ENCODE measurements at regions not wholly inside any gene's neighbourhood (a gene's known extent, or its start where the extent isn't known, plus 50 kb on each side); places are given as distances from the start of the nearest gene placed in this dataset.

GRCh38 chr10:37584643-37585042 is 272.8 kb downstream of the ZNF248 start:
- DNase-seq (ENCODE audit: low spot score): no peak
- Histone ChIP-seq H3K36me3 (no peaks in the 10 kb centered on the region), H3K9me3 (no peaks in the 10 kb centered on the region), H3K4me1 (no peaks in the 10 kb centered on the region), H3K27me3 (no peaks in the 10 kb centered on the region), H3K27ac (no peak overlapping the region), H3K4me3 (no peak overlapping the region)
- TF ChIP-seq CTCF (IDR thresholded peaks at IDR 0.05): no peak

- TF ChIP-seq CTCF (IDR thresholded peaks at IDR 0.05): no peak
- Histone ChIP-seq H3K4me1 (no peaks in the 10 kb centered on the region), H3K27me3 (no peaks in the 10 kb centered on the region), H3K4me3 (no peak overlapping the region), H3K27ac (no peak overlapping the region), H3K36me3 (no peaks in the 10 kb centered on the region), H3K9me3 (no peaks in the 10 kb centered on the region)
- DNase-seq (ENCODE audit: low spot score): no peak
These were observed 275.2 kb downstream of the ZNF248 start for GRCh38 chr10:37582237-37582636.

GRCh38 chr10:37576154-37576553 is 281.3 kb downstream of the ZNF248 start:
- Histone ChIP-seq H3K4me3 (no peak overlapping the region), H3K9me3 (no peaks in the 10 kb centered on the region), H3K4me1 (no peaks in the 10 kb centered on the region), H3K36me3 (no peaks in the 10 kb centered on the region), H3K27me3 (no peaks in the 10 kb centered on the region), H3K27ac (no peak overlapping the region)
- DNase-seq (ENCODE audit: low spot score): no peak
- no peak for TF ChIP-seq CTCF (IDR thresholded peaks at IDR 0.05)

- Histone ChIP-seq H3K36me3 (no peaks in the 10 kb centered on the region), H3K4me3 (no peak overlapping the region), H3K9me3 (no peaks in the 10 kb centered on the region), H3K27ac (no peak overlapping the region), H3K4me1 (no peaks in the 10 kb centered on the region), H3K27me3 (no peaks in the 10 kb centered on the region)
- no peak for TF ChIP-seq CTCF (IDR thresholded peaks at IDR 0.05)
- DNase-seq (ENCODE audit: low spot score): no peak
These were observed 285.2 kb downstream of the ZNF248 start for GRCh38 chr10:37572206-37572605.

- Histone ChIP-seq H3K27me3 (no peaks in the 10 kb centered on the region), H3K27ac (no peak overlapping the region), H3K9me3 (no peaks in the 10 kb centered on the region), H3K36me3 (no peaks in the 10 kb centered on the region), H3K4me1 (peaks cover 0 to 9% of the 10 kb centered on the region in 2 donors), H3K4me3 (no peak overlapping the region)
- DNase-seq (ENCODE audit: low spot score): no peak
- no peak for TF ChIP-seq CTCF (IDR thresholded peaks at IDR 0.05)
These were observed 291.1 kb downstream of the ZNF248 start for GRCh38 chr10:37566332-37566731.

GRCh38 chr10:37563715-37564108 is 293.7 kb downstream of the ZNF248 start:
- H3K36me3 ChIP-seq: no peaks in the 10 kb centered on the region
- TF ChIP-seq CTCF (IDR thresholded peaks at IDR 0.05): no peak
- no peaks in the 10 kb centered on the region for H3K9me3 ChIP-seq
- no peak for DNase-seq (ENCODE audit: low spot score)
- peaks cover 0 to 9% of the 10 kb centered on the region in 2 donors for H3K4me1 ChIP-seq
- peak overlapping the region in 1 of 2 donors; percentile 40 for H3K27ac ChIP-seq
- no peaks in the 10 kb centered on the region for H3K27me3 ChIP-seq
- H3K4me3 ChIP-seq: no peak overlapping the region
